ENCODE measurements at regions not wholly inside any gene's neighbourhood (a gene's known extent, or its start where the extent isn't known, plus 50 kb on each side); places are given as distances from the start of the nearest gene placed in this dataset.

DNA sequence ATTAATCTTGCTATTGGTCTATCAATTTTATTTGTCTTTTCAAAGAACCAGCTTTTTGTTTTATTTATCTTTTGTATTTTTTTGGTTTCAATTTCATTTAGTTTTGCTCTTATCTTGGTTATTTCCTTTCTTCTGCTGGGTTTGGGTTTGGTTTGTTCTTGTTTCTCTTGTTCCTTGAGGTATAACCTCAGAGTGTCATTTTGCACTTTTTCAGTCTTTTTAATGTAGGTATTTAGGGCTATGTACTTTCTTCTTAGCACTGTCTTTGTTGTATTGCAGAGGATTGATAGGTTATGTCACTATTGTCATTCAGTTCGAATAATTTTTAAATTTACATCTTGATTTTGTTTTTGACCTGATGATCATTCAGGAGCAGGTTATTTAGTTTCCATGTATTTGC lies 92.7 kb upstream of the DCD start:
- no peaks in the 10 kb centered on the region for H3K36me3 Mint-ChIP-seq (ENCODE audit: insufficient read depth, unreplicated experiment)
- H3K27ac Mint-ChIP-seq (ENCODE audit: unreplicated experiment), result no peak overlapping the region
- Histone ChIP-seq H3K4me1 (no peaks in the 10 kb centered on the region), H3K36me3 (ENCODE audit: control insufficient read depth, insufficient read depth, low read length) (no peaks in the 10 kb centered on the region), H3K27me3 (replicated peaks; ENCODE audit: control insufficient read depth, insufficient read depth, low read length) (no peaks in the 10 kb centered on the region), H3K9me3 (no peaks in the 10 kb centered on the region; the same call in 1 of the 2 replicates), H3K4me3 (ENCODE audit: low read depth, low read length) (no peak overlapping the region)
- no peaks in the 10 kb centered on the region for H3K4me1 Mint-ChIP-seq (ENCODE audit: low read depth, unreplicated experiment)
- intact Hi-C loops (cut with micrococcal nuclease; ENCODE audit: unreplicated experiment), result no loop called here
- TF ChIP-seq, protein P1, sequence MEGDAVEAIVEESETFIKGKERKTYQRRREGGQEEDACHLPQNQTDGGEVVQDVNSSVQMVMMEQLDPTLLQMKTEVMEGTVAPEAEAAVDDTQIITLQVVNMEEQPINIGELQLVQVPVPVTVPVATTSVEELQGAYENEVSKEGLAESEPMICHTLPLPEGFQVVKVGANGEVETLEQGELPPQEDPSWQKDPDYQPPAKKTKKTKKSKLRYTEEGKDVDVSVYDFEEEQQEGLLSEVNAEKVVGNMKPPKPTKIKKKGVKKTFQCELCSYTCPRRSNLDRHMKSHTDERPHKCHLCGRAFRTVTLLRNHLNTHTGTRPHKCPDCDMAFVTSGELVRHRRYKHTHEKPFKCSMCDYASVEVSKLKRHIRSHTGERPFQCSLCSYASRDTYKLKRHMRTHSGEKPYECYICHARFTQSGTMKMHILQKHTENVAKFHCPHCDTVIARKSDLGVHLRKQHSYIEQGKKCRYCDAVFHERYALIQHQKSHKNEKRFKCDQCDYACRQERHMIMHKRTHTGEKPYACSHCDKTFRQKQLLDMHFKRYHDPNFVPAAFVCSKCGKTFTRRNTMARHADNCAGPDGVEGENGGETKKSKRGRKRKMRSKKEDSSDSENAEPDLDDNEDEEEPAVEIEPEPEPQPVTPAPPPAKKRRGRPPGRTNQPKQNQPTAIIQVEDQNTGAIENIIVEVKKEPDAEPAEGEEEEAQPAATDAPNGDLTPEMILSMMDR (IDR thresholded peaks at IDR 0.05; ENCODE audit: insufficient read depth in 1 of 2, low read depth in 1 of 2, low read length in 1 of 2, severe bottlenecking in 1 of 2, unreplicated experiment in 1 of 2), result no peak
- DNase-seq, result no peak
- H3K27me3 Mint-ChIP-seq (ENCODE audit: insufficient read depth, unreplicated experiment), result peaks cover 15% of the 10 kb centered on the region
- ChIA-PET CTCF (no interaction called here), POLR2A (no interaction called here)
- peaks cover 10% of the 10 kb centered on the region for H3K9me3 Mint-ChIP-seq (ENCODE audit: unreplicated experiment)
- no peak overlapping the region for H3K4me3 Mint-ChIP-seq (ENCODE audit: unreplicated experiment)
- no TSS peak for BruUV-seq (replicated peaks)

GRCh38 chr12:54736549-54736948 lies 88.4 kb upstream of the DCD start:
- Mint-ChIP-seq H3K36me3 (ENCODE audit: insufficient read depth, unreplicated experiment) (no peaks in the 10 kb centered on the region), H3K4me3 (ENCODE audit: unreplicated experiment) (no peak overlapping the region), H3K9me3 (ENCODE audit: unreplicated experiment) (no peaks in the 10 kb centered on the region), H3K4me1 (ENCODE audit: low read depth, unreplicated experiment) (no peaks in the 10 kb centered on the region), H3K27me3 (ENCODE audit: insufficient read depth, unreplicated experiment) (peaks cover 10% of the 10 kb centered on the region), H3K27ac (ENCODE audit: unreplicated experiment) (no peak overlapping the region)
- no TSS peak for BruUV-seq (replicated peaks)
- no peak overlapping the region for H3K4me3 ChIP-seq (ENCODE audit: low read depth, low read length)
- TF ChIP-seq, protein P1 (IDR thresholded peaks at IDR 0.05; ENCODE audit: insufficient read depth in 1 of 2, low read depth in 1 of 2, low read length in 1 of 2, severe bottlenecking in 1 of 2, unreplicated experiment in 1 of 2), result no peak
- no peaks in the 10 kb centered on the region for H3K36me3 ChIP-seq (ENCODE audit: control insufficient read depth, insufficient read depth, low read length)
- intact Hi-C loops (cut with micrococcal nuclease; ENCODE audit: unreplicated experiment), result no loop called here
- H3K27me3 ChIP-seq (replicated peaks; ENCODE audit: control insufficient read depth, insufficient read depth, low read length), result no peaks in the 10 kb centered on the region
- H3K4me1 ChIP-seq, result no peaks in the 10 kb centered on the region
- H3K9me3 ChIP-seq, result no peaks in the 10 kb centered on the region
- DNase-seq, result no peak
- ChIA-PET POLR2A (no interaction called here), CTCF (no interaction called here)

- Histone ChIP-seq H3K4me3 (ENCODE audit: low read depth, low read length) (no peak overlapping the region), H3K9me3 (no peaks in the 10 kb centered on the region), H3K36me3 (ENCODE audit: control insufficient read depth, insufficient read depth, low read length) (no peaks in the 10 kb centered on the region), H3K27me3 (replicated peaks; ENCODE audit: control insufficient read depth, insufficient read depth, low read length) (no peaks in the 10 kb centered on the region), H3K4me1 (no peaks in the 10 kb centered on the region)
- ChIA-PET CTCF (no interaction called here), POLR2A (no interaction called here)
- intact Hi-C loops (cut with micrococcal nuclease; ENCODE audit: unreplicated experiment), result no loop called here
- no peaks in the 10 kb centered on the region for H3K36me3 Mint-ChIP-seq (ENCODE audit: insufficient read depth, unreplicated experiment)
- H3K27ac Mint-ChIP-seq (ENCODE audit: unreplicated experiment), result no peak overlapping the region
- DNase-seq, result no peak
- TF ChIP-seq, protein P1 (IDR thresholded peaks at IDR 0.05; ENCODE audit: insufficient read depth in 1 of 2, low read depth in 1 of 2, low read length in 1 of 2, severe bottlenecking in 1 of 2, unreplicated experiment in 1 of 2), result no peak
- no peak overlapping the region for H3K4me3 Mint-ChIP-seq (ENCODE audit: unreplicated experiment)
- BruUV-seq (replicated peaks), result no TSS peak
- H3K9me3 Mint-ChIP-seq (ENCODE audit: unreplicated experiment), result no peaks in the 10 kb centered on the region
- peaks cover 6% of the 10 kb centered on the region for H3K27me3 Mint-ChIP-seq (ENCODE audit: insufficient read depth, unreplicated experiment)
- H3K4me1 Mint-ChIP-seq (ENCODE audit: low read depth, unreplicated experiment), result no peaks in the 10 kb centered on the region
Observed at GRCh38 chr12:54734196-54734950, 86.2 kb upstream of the DCD start.

Measured in Caco-2 (cell line).